Parathyroid adenoma (tissue), 2 donors: ENCODE measurements at regions not wholly inside any gene's neighbourhood (a gene's known extent, or its start where the extent isn't known, plus 50 kb on each side); places are given as distances from the start of the nearest gene placed in this dataset.

Experiments
- H2AFZ ChIP-seq: fragments of 300-600 bp; sonication (generic); one replicate; pipeline ENCODE4 v1.7.0; 2017; ENCODE audit warnings: antibody characterized with exemption, mild to moderate bottlenecking
- H3K27ac ChIP-seq: fragments of 300-600 bp; sonication (generic); one replicate; pipeline ENCODE4 v1.7.0; 2017
- H3K27me3 ChIP-seq: fragments of 300-600 bp; sonication (generic); one replicate; pipeline ENCODE4 v1.7.0; 2017; ENCODE audit warnings: low read length; ENCODE audit not compliant: control insufficient read depth, insufficient read depth
- H3K36me3 ChIP-seq: fragments of 300-600 bp; sonication (generic); one replicate; pipeline ENCODE4 v1.7.0; 2017; ENCODE audit warnings: low read length; ENCODE audit not compliant: control insufficient read depth, insufficient read depth
- H3K4me1 ChIP-seq: fragments of 300-600 bp; sonication (generic); one replicate; pipeline ENCODE4 v1.7.0; 2017; ENCODE audit warnings: control low read depth
- H3K4me2 ChIP-seq: fragments of 300-600 bp; sonication (generic); one replicate; pipeline ENCODE4 v1.7.0; 2017; ENCODE audit warnings: low read length
- H3K4me3 ChIP-seq: fragments of 300-600 bp; sonication (generic); one replicate; pipeline ENCODE4 v1.7.0; 2017; ENCODE audit warnings: low read depth, low read length
- H3K79me2 ChIP-seq: fragments of 300-600 bp; sonication (generic); one replicate; pipeline ENCODE4 v1.7.0; 2017; ENCODE audit warnings: control low read depth
- H3K9ac ChIP-seq: fragments of 300-600 bp; sonication (generic); one replicate; pipeline ENCODE4 v1.7.0; 2017; ENCODE audit warnings: mild to moderate bottlenecking
- H3K9me3 ChIP-seq: fragments of 300-600 bp; sonication (generic); one replicate; pipeline ENCODE4 v1.7.0; 2017; ENCODE audit warnings: low read length; ENCODE audit not compliant: control insufficient read depth
- CTCF ChIP-seq: fragments of 300-600 bp; sonication (generic); IDR thresholded peaks from one replicate; pipeline ENCODE4 v1.7.0; 2017; ENCODE audit warnings: antibody characterized with exemption, mild to moderate bottlenecking
- donor health status: primary hyperparathyroidism.

DNA sequence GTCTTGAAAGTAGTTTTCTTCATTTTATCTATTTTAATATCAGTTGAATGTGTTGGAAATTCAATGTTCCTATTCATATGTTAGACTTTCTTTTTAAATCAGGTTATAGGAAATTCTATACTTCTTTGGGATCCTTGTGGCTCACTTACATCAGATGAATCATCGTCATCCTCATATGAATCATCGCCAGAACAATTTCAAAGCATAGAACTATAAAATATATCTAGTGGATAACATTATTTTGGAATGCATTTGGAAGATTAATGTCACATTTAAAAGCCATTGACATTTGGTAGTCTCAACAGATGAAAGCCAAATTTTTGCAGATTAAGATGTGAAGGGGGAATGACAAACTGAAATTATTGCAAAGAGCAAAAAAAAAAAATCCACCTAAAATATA lies 94.1 kb downstream of the FAM161A start:
- H2AFZ ChIP-seq, result no peak overlapping the region
- TF ChIP-seq CTCF, result no peak
- H3K4me3 ChIP-seq, result no peak overlapping the region
- no peaks in the 10 kb centered on the region for H3K79me2 ChIP-seq
- no peaks in the 10 kb centered on the region for H3K9me3 ChIP-seq
- H3K36me3 ChIP-seq, result peaks cover 3% of the 10 kb centered on the region
- H3K9ac ChIP-seq, result no peak overlapping the region
- H3K4me2 ChIP-seq, result no peak overlapping the region
- no peaks in the 10 kb centered on the region for H3K27me3 ChIP-seq
- no peak overlapping the region for H3K27ac ChIP-seq
- no peaks in the 10 kb centered on the region for H3K4me1 ChIP-seq

GRCh38 chr2:61759005-61759404 lies 94.9 kb downstream of the FAM161A start:
- Histone ChIP-seq H3K9ac (no peak overlapping the region), H3K4me1 (no peaks in the 10 kb centered on the region), H3K36me3 (no peaks in the 10 kb centered on the region), H3K4me3 (no peak overlapping the region), H3K27me3 (no peaks in the 10 kb centered on the region), H2AFZ (no peak overlapping the region), H3K9me3 (no peaks in the 10 kb centered on the region), H3K27ac (no peak overlapping the region), H3K79me2 (no peaks in the 10 kb centered on the region), H3K4me2 (no peak overlapping the region)
- no peak for TF ChIP-seq CTCF

DNA sequence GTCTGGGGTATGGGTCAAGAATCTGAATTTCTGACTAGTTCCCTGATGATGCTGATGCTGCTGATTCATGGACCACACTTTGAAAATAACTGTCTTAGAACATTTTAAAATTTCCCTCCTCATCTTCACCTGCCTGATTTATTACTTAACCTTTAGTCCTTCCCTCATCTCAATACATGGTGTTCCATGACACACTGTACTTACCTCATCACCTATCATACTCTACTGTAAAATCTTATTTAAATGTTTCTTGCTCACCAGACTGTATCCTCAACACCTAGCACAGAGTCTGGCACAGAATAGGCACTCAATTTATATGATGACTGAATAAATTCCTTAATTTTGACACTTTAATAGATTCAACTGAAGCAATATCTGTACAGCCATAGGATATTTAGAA lies 95.7 kb downstream of the FAM161A start:
- Histone ChIP-seq H3K4me3 (no peak overlapping the region), H3K4me1 (no peaks in the 10 kb centered on the region), H3K27ac (no peak overlapping the region), H3K27me3 (no peaks in the 10 kb centered on the region), H3K9ac (no peak overlapping the region), H3K36me3 (no peaks in the 10 kb centered on the region), H3K4me2 (no peak overlapping the region), H3K79me2 (no peaks in the 10 kb centered on the region), H3K9me3 (no peaks in the 10 kb centered on the region), H2AFZ (no peak overlapping the region)
- TF ChIP-seq CTCF, result no peak

- Histone ChIP-seq H3K27me3 (no peaks in the 10 kb centered on the region), H3K27ac (no peak overlapping the region), H3K4me3 (no peak overlapping the region), H3K79me2 (no peaks in the 10 kb centered on the region), H3K4me2 (no peak overlapping the region), H3K36me3 (no peaks in the 10 kb centered on the region), H3K9me3 (no peaks in the 10 kb centered on the region), H3K4me1 (no peaks in the 10 kb centered on the region), H2AFZ (no peak overlapping the region), H3K9ac (no peak overlapping the region)
- no peak for TF ChIP-seq CTCF
Observed at GRCh38 chr2:61753512-61753911, 100.3 kb downstream of the FAM161A start.

DNA sequence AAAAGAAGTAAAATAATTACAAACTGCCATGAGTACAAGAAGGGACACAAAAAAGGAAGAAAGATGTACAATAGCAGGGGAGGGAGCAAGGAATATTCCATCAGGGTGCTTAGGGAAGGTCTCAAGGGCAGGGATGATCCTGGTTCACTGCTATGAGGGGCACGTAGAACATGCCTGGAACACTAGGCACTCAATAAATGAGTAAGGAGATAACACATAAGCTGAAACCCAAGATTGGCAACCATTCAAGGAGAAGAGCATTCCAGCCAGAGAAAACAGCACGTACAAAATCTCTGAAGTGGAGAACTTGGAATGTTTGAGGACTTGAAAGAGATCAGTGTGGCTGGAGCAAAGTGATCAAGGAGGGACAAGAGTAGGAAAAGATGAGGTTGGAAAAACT lies 103.2 kb downstream of the FAM161A start:
- H3K27ac ChIP-seq, result no peak overlapping the region
- no peak overlapping the region for H2AFZ ChIP-seq
- no peak overlapping the region for H3K4me2 ChIP-seq
- no peak overlapping the region for H3K4me3 ChIP-seq
- TF ChIP-seq CTCF, result no peak
- H3K4me1 ChIP-seq, result no peaks in the 10 kb centered on the region
- H3K27me3 ChIP-seq, result no peaks in the 10 kb centered on the region
- no peaks in the 10 kb centered on the region for H3K36me3 ChIP-seq
- H3K9me3 ChIP-seq, result no peaks in the 10 kb centered on the region
- H3K9ac ChIP-seq, result no peak overlapping the region
- H3K79me2 ChIP-seq, result no peaks in the 10 kb centered on the region
